GM21825 (cell line): ENCODE measurements at regions not wholly inside any gene's neighbourhood (a gene's known extent, or its start where the extent isn't known, plus 50 kb on each side); places are given as distances from the start of the nearest gene placed in this dataset.

Experiments
- ATAC-seq: cut with Tn5 transposase; IDR thresholded peaks from one replicate; pipeline ENCODE4 v1.9.1; 2021; ENCODE audit warnings: mild to moderate bottlenecking, moderate library complexity; ENCODE audit not compliant: unreplicated experiment

- no peak for ATAC-seq
Observed at GRCh38 chr7:130878785-130879184, 144.8 kb upstream of the KLF14 start.

GRCh38 chr7:130879191-130879590 lies 145.2 kb upstream of the KLF14 start:
- ATAC-seq: no peak

- ATAC-seq: no peak
Observed at GRCh38 chr7:130880668-130881067, 146.7 kb upstream of the KLF14 start.

- no peak for ATAC-seq
Observed at GRCh38 chr7:130881091-130881798, 147.2 kb upstream of the KLF14 start.

- no peak for ATAC-seq
Observed at GRCh38 chr7:130881799-130882141, 147.8 kb upstream of the KLF14 start.

- no peak for ATAC-seq
Observed at GRCh38 chr7:130882396-130882795, 148.4 kb upstream of the KLF14 start.

GRCh38 chr7:130883928-130884327 lies 149.9 kb upstream of the KLF14 start:
- no peak for ATAC-seq

GRCh38 chr7:130884437-130885417 lies 150.7 kb upstream of the KLF14 start:
- no peak for ATAC-seq

GRCh38 chr7:130886438-130887135 lies 152.6 kb upstream of the KLF14 start:
- no peak for ATAC-seq

GRCh38 chr7:130887182-130887956 lies 153.4 kb upstream of the KLF14 start:
- ATAC-seq: no peak

- ATAC-seq: no peak
Observed at GRCh38 chr7:130887957-130888371, 154.0 kb upstream of the KLF14 start.

GRCh38 chr7:130888468-130888867 lies 154.5 kb upstream of the KLF14 start:
- no peak for ATAC-seq

- ATAC-seq: no peak
Observed at GRCh38 chr7:130890176-130891020, 156.4 kb upstream of the KLF14 start.

- no peak for ATAC-seq
Observed at GRCh38 chr7:130891254-130892094, 157.5 kb upstream of the KLF14 start.

GRCh38 chr7:130893441-130893894 lies 159.5 kb upstream of the KLF14 start:
- no peak for ATAC-seq

GRCh38 chr7:130894146-130894908 lies 160.3 kb upstream of the KLF14 start:
- ATAC-seq: no peak

GRCh38 chr7:130894909-130895750 lies 161.1 kb upstream of the KLF14 start:
- no peak for ATAC-seq
